ENCODE measurements at regions not wholly inside any gene's neighbourhood (a gene's known extent, or its start where the extent isn't known, plus 50 kb on each side); places are given as distances from the start of the nearest gene placed in this dataset.

GRCh38 chr7:63044721-63045120 lies 953.9 kb upstream of the ZNF722 start:
- no peak overlapping the region for H3K27ac Mint-ChIP-seq
- H3K27me3 Mint-ChIP-seq, result no peaks in the 10 kb centered on the region
- H3K4me1 Mint-ChIP-seq (ENCODE audit: low read depth), result no peaks in the 10 kb centered on the region
- no peak for TF ChIP-seq CTCF (IDR thresholded peaks at IDR 0.05; ENCODE audit: unreplicated experiment)
- DNase-seq (ENCODE audit: low spot score, unreplicated experiment), result no peak
- H3K9me3 Mint-ChIP-seq (ENCODE audit: low read depth), result peaks cover 40% of the 10 kb centered on the region
- H3K36me3 Mint-ChIP-seq (ENCODE audit: insufficient read depth), result peaks cover 9% of the 10 kb centered on the region
- H3K4me3 Mint-ChIP-seq (ENCODE audit: low read depth), result no peak overlapping the region

DNA sequence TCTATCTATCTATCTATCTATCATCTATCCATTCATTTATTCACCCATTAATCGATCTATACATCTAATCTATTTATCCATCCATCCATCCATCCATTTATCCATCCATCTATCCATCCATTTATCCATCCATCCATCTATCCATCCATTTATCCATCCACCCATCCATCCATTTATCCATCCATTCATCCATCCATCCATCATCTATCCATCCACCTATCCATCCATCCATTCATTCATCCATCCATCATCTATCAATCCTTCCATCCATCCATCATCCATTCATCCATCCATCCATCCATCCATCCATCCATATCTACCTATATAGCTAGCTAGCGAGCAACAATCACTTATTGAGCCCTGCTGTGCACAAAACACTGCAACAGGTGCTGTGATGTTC lies 953.1 kb upstream of the ZNF722 start:
- peaks cover 40% of the 10 kb centered on the region for H3K9me3 Mint-ChIP-seq (ENCODE audit: low read depth)

DNA sequence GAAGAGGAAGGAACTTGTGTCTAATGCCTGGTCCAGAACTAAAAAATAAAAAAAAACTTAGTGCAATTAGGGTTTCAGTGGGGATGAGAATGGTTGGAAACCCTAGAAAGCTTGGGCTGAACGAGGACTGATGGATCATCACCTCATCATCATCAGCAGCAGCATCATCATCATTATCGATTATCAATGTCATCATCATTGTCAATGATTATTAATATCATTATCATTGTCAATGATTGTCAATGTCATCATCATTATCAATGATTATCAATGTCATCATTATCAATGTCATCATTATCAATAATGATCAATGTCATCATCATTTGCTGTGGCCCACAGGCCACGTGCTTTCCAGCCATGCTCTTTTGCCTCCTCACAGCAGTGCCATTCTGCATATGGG lies 952.0 kb upstream of the ZNF722 start:
- Mint-ChIP-seq H3K4me3 (ENCODE audit: low read depth) (no peak overlapping the region), H3K27me3 (no peaks in the 10 kb centered on the region), H3K9me3 (ENCODE audit: low read depth) (peaks cover 40% of the 10 kb centered on the region), H3K27ac (no peak overlapping the region), H3K36me3 (ENCODE audit: insufficient read depth) (peaks cover 12% of the 10 kb centered on the region), H3K4me1 (ENCODE audit: low read depth) (no peaks in the 10 kb centered on the region)
- no peak for TF ChIP-seq CTCF (IDR thresholded peaks at IDR 0.05; ENCODE audit: unreplicated experiment)
- no peak for DNase-seq (ENCODE audit: low spot score, unreplicated experiment)

More for the DNA sequence above, 953.1 kb upstream of the ZNF722 start:
- no peaks in the 10 kb centered on the region for H3K4me1 Mint-ChIP-seq (ENCODE audit: low read depth)
- DNase-seq (ENCODE audit: low spot score, unreplicated experiment), result no peak
- no peaks in the 10 kb centered on the region for H3K27me3 Mint-ChIP-seq
- TF ChIP-seq CTCF (IDR thresholded peaks at IDR 0.05; ENCODE audit: unreplicated experiment), result no peak
- H3K4me3 Mint-ChIP-seq (ENCODE audit: low read depth), result no peak overlapping the region
- no peak overlapping the region for H3K27ac Mint-ChIP-seq
- H3K36me3 Mint-ChIP-seq (ENCODE audit: insufficient read depth), result peaks cover 10% of the 10 kb centered on the region

- no peak for TF ChIP-seq CTCF (IDR thresholded peaks at IDR 0.05; ENCODE audit: unreplicated experiment)
Measured at GRCh38 chr7:63047061-63047460, 951.6 kb upstream of the ZNF722 start.

DNA sequence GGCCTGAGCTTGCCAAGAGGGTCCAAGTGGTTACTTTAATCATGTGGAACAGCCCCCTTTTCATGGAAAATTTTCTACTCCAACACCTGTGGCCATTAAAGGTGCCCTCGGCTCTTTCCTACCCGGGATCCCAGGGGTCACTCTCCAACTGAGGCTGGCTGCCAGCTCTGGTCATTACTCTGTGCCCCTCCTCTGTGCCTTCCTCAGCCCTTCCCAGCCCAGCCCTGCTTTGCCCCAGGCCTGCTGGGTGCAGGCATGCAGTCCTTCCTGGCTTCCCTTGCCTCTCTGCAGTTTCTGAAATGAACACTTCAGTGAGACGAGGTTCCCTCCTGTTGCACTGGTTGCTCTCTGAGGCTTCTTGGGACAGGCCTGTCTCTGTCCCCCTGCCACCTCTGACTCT lies 951.1 kb upstream of the ZNF722 start:
- no peak for DNase-seq (ENCODE audit: low spot score, unreplicated experiment)
- H3K27ac Mint-ChIP-seq, result no peak overlapping the region
- no peak overlapping the region for H3K4me3 Mint-ChIP-seq (ENCODE audit: low read depth)
- no peaks in the 10 kb centered on the region for H3K27me3 Mint-ChIP-seq
- H3K36me3 Mint-ChIP-seq (ENCODE audit: insufficient read depth), result peaks cover 12% of the 10 kb centered on the region
- peaks cover 35% of the 10 kb centered on the region for H3K9me3 Mint-ChIP-seq (ENCODE audit: low read depth)
- H3K4me1 Mint-ChIP-seq (ENCODE audit: low read depth), result no peaks in the 10 kb centered on the region
- no peak for TF ChIP-seq CTCF (IDR thresholded peaks at IDR 0.05; ENCODE audit: unreplicated experiment)

More at GRCh38 chr7:63047061-63047460, 951.6 kb upstream of the ZNF722 start:
- DNase-seq (ENCODE audit: low spot score, unreplicated experiment), result no peak
- peaks cover 13% of the 10 kb centered on the region for H3K36me3 Mint-ChIP-seq (ENCODE audit: insufficient read depth)
- H3K4me1 Mint-ChIP-seq (ENCODE audit: low read depth), result no peaks in the 10 kb centered on the region
- H3K27ac Mint-ChIP-seq, result no peak overlapping the region
- no peaks in the 10 kb centered on the region for H3K27me3 Mint-ChIP-seq
- no peak overlapping the region for H3K4me3 Mint-ChIP-seq (ENCODE audit: low read depth)
- H3K9me3 Mint-ChIP-seq (ENCODE audit: low read depth), result peaks cover 40% of the 10 kb centered on the region

Measured in progenitor cell of endocrine pancreas (in vitro differentiated cells).